Right lobe of liver (tissue), 6 donors: ENCODE measurements at regions not wholly inside any gene's neighbourhood (a gene's known extent, or its start where the extent isn't known, plus 50 kb on each side); places are given as distances from the start of the nearest gene placed in this dataset.

Source experiments
- ATAC-seq, 4 donors: fragments of 200-7000 bp; cut with Tn5 transposase; one replicate each; pipeline ENCODE4 v1.9.1; 2020; ENCODE audit warnings: mild to moderate bottlenecking in 4 of 4, moderate library complexity in 4 of 4
- DNase-seq, 3 donors: peaks; one replicate each; pipeline ENCODE4 v3.0.0-alpha.2; 2020
- H3K27ac ChIP-seq, 3 donors: fragments of 200-600 bp; one replicate each; pipeline ENCODE4 v1.8.0; 2022
- H3K27me3 ChIP-seq, 2 donors: fragments of 200-600 bp; one replicate each; pipeline ENCODE4 v1.8.0; 2022
- H3K36me3 ChIP-seq, 4 donors: fragments of 200-600 bp; sonication (generic) in 1 of 4; one replicate each; pipeline versions ENCODE4 v1.5.1 to v1.8.0; 2017 to 2022; ENCODE audit warnings: control low read depth in 1 of 4
- H3K4me1 ChIP-seq, 4 donors: fragments of 200-600 bp; sonication (generic) in 1 of 4; one replicate each; pipeline versions ENCODE4 v1.5.1 to v1.8.0; 2017 to 2022; ENCODE audit warnings: control low read depth in 1 of 4
- H3K4me3 ChIP-seq, 3 donors: fragments of 200-600 bp; one replicate each; pipeline ENCODE4 v1.8.0; 2022
- H3K9me3 ChIP-seq, 4 donors: fragments of 200-600 bp; sonication (generic) in 1 of 4; one replicate each; pipeline versions ENCODE4 v1.5.1 to v1.8.0; 2017 to 2022; ENCODE audit warnings: control low read depth in 1 of 4
- POLR2A ChIP-seq: fragments of 450-650 bp; IDR thresholded peaks from one replicate; pipeline ENCODE4 v1.6.1; 2017; ENCODE audit warnings: antibody characterized with exemption, mild to moderate bottlenecking
- WGBS: methylation state at CpG from one replicate; pipeline ENCODE4 v1.1.6; 2018; ENCODE audit warnings: low coverage, low lambda C conversion rate; ENCODE audit not compliant: insufficient coverage; ENCODE audit errors: missing lambda C conversion rate; 5-methylcytosine and 5-hydroxymethylcytosine counted together
- intact Hi-C, 2 donors: fragments of 100-400 bp; cut with DNase I; formaldehyde crosslinking; loops; one replicate each; pipeline versions ENCODE4 v1.11.2 to v1.14.1; 2022
- TF ChIP-seq, protein P1 (sequence below), 4 donors: fragments of 200-600 bp in 3 of 4; fragments of 450-650 bp in 1 of 4; IDR thresholded peaks; one replicate each; pipeline versions ENCODE4 v1.5.1 to v1.8.0; 2016 to 2022; ENCODE audit warnings: antibody characterized with exemption in 4 of 4, mild to moderate bottlenecking in 2 of 4
- donor health status: DM: no; HTN: yes; CAD: no.
- donor health status: DM: no; HTN: no; CAD: no.
- donor health status: DM: no; HTN: no; CAD: no.
- donor health status: DM: no; HTN: yes; CAD: no.
- donor health status: DM: no; HTN: yes; CAD: no.

DNA sequence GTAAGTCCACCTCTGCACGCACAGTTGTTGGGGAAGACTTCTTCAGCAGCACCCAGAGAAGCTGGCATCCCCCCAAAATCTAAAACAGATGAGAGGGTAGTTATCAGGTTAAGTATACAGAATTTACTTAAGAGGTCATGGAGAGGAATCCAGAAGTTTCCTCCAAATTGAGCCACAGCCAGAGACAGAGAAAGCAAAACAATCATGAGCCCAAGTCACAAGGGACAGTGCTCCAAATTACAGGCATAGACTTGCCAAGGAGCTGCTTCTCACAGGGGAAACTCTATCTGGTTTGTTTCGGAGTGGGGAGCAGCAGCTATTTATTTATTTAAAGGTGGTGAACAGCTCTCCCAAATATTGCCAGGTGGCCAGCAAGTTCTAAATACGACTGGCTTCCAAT, 308.4 kb downstream of the SKIDA1 start:
- no peaks in the 10 kb centered on the region for H3K27me3 ChIP-seq
- no peak for DNase-seq
- intact Hi-C loops, result no loop called here
- ATAC-seq, result no peak
- no peaks in the 10 kb centered on the region for H3K36me3 ChIP-seq
- H3K27ac ChIP-seq, result no peak overlapping the region
- 50% methylated on average over 3 of the region's 3 CpGs for WGBS
- H3K4me1 ChIP-seq, result no peaks in the 10 kb centered on the region
- no peaks in the 10 kb centered on the region for H3K9me3 ChIP-seq
- H3K4me3 ChIP-seq, result no peak overlapping the region
- TF ChIP-seq, protein P1, sequence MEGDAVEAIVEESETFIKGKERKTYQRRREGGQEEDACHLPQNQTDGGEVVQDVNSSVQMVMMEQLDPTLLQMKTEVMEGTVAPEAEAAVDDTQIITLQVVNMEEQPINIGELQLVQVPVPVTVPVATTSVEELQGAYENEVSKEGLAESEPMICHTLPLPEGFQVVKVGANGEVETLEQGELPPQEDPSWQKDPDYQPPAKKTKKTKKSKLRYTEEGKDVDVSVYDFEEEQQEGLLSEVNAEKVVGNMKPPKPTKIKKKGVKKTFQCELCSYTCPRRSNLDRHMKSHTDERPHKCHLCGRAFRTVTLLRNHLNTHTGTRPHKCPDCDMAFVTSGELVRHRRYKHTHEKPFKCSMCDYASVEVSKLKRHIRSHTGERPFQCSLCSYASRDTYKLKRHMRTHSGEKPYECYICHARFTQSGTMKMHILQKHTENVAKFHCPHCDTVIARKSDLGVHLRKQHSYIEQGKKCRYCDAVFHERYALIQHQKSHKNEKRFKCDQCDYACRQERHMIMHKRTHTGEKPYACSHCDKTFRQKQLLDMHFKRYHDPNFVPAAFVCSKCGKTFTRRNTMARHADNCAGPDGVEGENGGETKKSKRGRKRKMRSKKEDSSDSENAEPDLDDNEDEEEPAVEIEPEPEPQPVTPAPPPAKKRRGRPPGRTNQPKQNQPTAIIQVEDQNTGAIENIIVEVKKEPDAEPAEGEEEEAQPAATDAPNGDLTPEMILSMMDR (IDR thresholded peaks at IDR 0.05), result no peak
- no peak for TF ChIP-seq POLR2A

GRCh38 chr10:21214329-21214728, 311.2 kb downstream of the SKIDA1 start:
- DNase-seq (no peak), ATAC-seq (no peak)
- Histone ChIP-seq H3K4me1 (no peaks in the 10 kb centered on the region), H3K27ac (no peak overlapping the region), H3K4me3 (no peak overlapping the region), H3K36me3 (no peaks in the 10 kb centered on the region), H3K27me3 (no peaks in the 10 kb centered on the region), H3K9me3 (no peaks in the 10 kb centered on the region)
- 71% methylated on average over 3 of the region's 3 CpGs for WGBS
- no peak for TF ChIP-seq POLR2A
- TF ChIP-seq, protein P1 (IDR thresholded peaks at IDR 0.05), result no peak
- intact Hi-C loops, result no loop called here

GRCh38 chr10:21213381-21213780, 312.1 kb downstream of the SKIDA1 start:
- TF ChIP-seq, protein P1 (IDR thresholded peaks at IDR 0.05), result no peak
- no peak for TF ChIP-seq POLR2A
- DNase-seq (no peak), ATAC-seq (no peak)
- H3K36me3 ChIP-seq, result no peaks in the 10 kb centered on the region
- 67% methylated on average over 6 of the region's 6 CpGs for WGBS
- H3K9me3 ChIP-seq, result no peaks in the 10 kb centered on the region
- H3K27ac ChIP-seq, result no peak overlapping the region
- H3K4me1 ChIP-seq, result no peaks in the 10 kb centered on the region
- no peaks in the 10 kb centered on the region for H3K27me3 ChIP-seq
- no peak overlapping the region for H3K4me3 ChIP-seq
- intact Hi-C loops, result no loop called here

DNA sequence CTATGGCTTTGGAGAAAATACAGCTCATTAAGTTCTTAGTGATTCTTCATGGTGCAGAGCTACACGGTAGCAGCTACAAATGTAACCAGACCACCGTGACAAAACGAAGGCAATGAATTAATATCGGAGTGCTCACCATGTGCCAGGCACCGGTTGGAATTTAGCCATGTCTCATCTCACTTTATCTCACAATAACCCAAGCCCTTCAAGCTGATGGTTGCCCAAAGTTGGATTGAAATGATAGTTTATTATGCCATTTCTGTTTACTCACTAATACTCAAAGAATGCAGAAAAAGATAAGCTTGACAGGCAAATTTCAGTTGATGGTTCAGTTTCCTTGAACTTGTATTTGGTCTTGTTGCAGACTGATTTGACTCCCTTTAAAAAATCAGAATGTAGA, 312.6 kb downstream of the SKIDA1 start:
- Histone ChIP-seq H3K27ac (no peak overlapping the region), H3K9me3 (no peaks in the 10 kb centered on the region), H3K4me1 (no peaks in the 10 kb centered on the region), H3K36me3 (no peaks in the 10 kb centered on the region), H3K27me3 (no peaks in the 10 kb centered on the region), H3K4me3 (no peak overlapping the region)
- TF ChIP-seq, protein P1 (IDR thresholded peaks at IDR 0.05), result no peak
- TF ChIP-seq POLR2A, result no peak
- 68% methylated on average over 4 of the region's 5 CpGs for WGBS
- ATAC-seq (no peak), DNase-seq (no peak)
- intact Hi-C loops, result no loop called here

- Histone ChIP-seq H3K4me3 (no peak overlapping the region), H3K4me1 (no peaks in the 10 kb centered on the region), H3K36me3 (no peaks in the 10 kb centered on the region), H3K9me3 (no peaks in the 10 kb centered on the region), H3K27ac (no peak overlapping the region), H3K27me3 (no peaks in the 10 kb centered on the region)
- TF ChIP-seq, protein P1 (IDR thresholded peaks at IDR 0.05), result no peak
- no peak for TF ChIP-seq POLR2A
- ATAC-seq (no peak), DNase-seq (no peak)
- WGBS, result 54% methylated on average over 10 of the region's 11 CpGs
- intact Hi-C loops, result no loop called here
These were observed 313.1 kb downstream of the SKIDA1 start for GRCh38 chr10:21212348-21212747.
